Liver (tissue), 6 donors: ENCODE measurements at regions not wholly inside any gene's neighbourhood (a gene's known extent, or its start where the extent isn't known, plus 50 kb on each side); places are given as distances from the start of the nearest gene placed in this dataset.
"Not testable (repeated sequence)": the region's sequence is repeated elsewhere in the genome, so short reads cannot be mapped to it uniquely, and the experiment has no call there.

Source experiments
- DNase-seq: peaks from one replicate; pipeline ENCODE4 v3.0.0-alpha.2; 2017; ENCODE audit warnings: low spot score
- H3K27ac ChIP-seq, 2 donors: one replicate each; pipeline ENCODE4 v1.7.0; 2013; ENCODE audit warnings: inconsistent platforms in 2 of 2, low read length in 2 of 2, control low read depth in 1 of 2, low read depth in 1 of 2, mild to moderate bottlenecking in 1 of 2
- H3K27me3 ChIP-seq, 4 donors: one replicate each; pipeline versions ENCODE4 v1.6.1 to v1.7.0; 2013; ENCODE audit warnings: low read length in 3 of 4, inconsistent platforms in 1 of 4, mild to moderate bottlenecking in 1 of 4, moderate library complexity in 1 of 4; ENCODE audit not compliant: control insufficient read depth in 4 of 4, insufficient read depth in 4 of 4
- H3K36me3 ChIP-seq, 4 donors: one replicate each; pipeline versions ENCODE4 v1.6.1 to v1.7.0; 2013; ENCODE audit warnings: low read length in 3 of 4, mild to moderate bottlenecking in 3 of 4, low read depth in 1 of 4, moderate library complexity in 1 of 4; ENCODE audit not compliant: control insufficient read depth in 4 of 4, insufficient read depth in 3 of 4
- H3K4me1 ChIP-seq, 4 donors: one replicate each; pipeline versions ENCODE4 v1.6.1 to v1.7.0; 2013; ENCODE audit warnings: low read length in 3 of 4, mild to moderate bottlenecking in 3 of 4, moderate library complexity in 1 of 4; ENCODE audit not compliant: control insufficient read depth in 4 of 4, insufficient read depth in 4 of 4
- H3K4me3 ChIP-seq, 3 donors: one replicate each; pipeline versions ENCODE4 v1.6.1 to v1.7.0; 2013; ENCODE audit warnings: low read length in 3 of 3, control low read depth in 1 of 3, low read depth in 1 of 3, mild to moderate bottlenecking in 1 of 3
- H3K9ac ChIP-seq, 2 donors: one replicate each; pipeline ENCODE4 v1.7.0; 2013; ENCODE audit warnings: low read length in 2 of 2, mild to moderate bottlenecking in 2 of 2, moderate library complexity in 2 of 2, control low read depth in 1 of 2, low read depth in 1 of 2
- H3K9me3 ChIP-seq, 4 donors: one replicate each; pipeline versions ENCODE4 v1.6.1 to v1.7.0; 2013; ENCODE audit warnings: low read length in 3 of 4; ENCODE audit not compliant: control insufficient read depth in 4 of 4
- WGBS: extraction: QIAGEN DNeasy Blood & Tissue Kit; methylation state at CpG from one replicate; pipeline ENCODE4 v1.1.7; 2013; 5-methylcytosine and 5-hydroxymethylcytosine counted together
- donor health status: healthy.
- donor health status: healthy.
- donor health status: healthy.

- 67% methylated on average over 6 of the region's 6 CpGs for WGBS
- H3K9me3 ChIP-seq, H3K4me1 ChIP-seq, H3K4me3 ChIP-seq, H3K27me3 ChIP-seq, DNase-seq, H3K36me3 ChIP-seq, H3K27ac ChIP-seq, H3K9ac ChIP-seq: not testable (repeated sequence)
Observed at GRCh38 chr6:57860481-57861315, 543.3 kb downstream of the PRIM2 start.

- not testable (repeated sequence) for H3K9ac ChIP-seq
- WGBS = 52% methylated on average over 3 of the region's 3 CpGs
Observed at GRCh38 chr6:57870083-57870482, 552.7 kb downstream of the PRIM2 start.

GRCh38 chr6:57873424-57873823, 556.0 kb downstream of the PRIM2 start:
- DNase-seq, H3K4me1 ChIP-seq, H3K9me3 ChIP-seq, H3K27me3 ChIP-seq, H3K27ac ChIP-seq, H3K36me3 ChIP-seq, H3K9ac ChIP-seq, H3K4me3 ChIP-seq: not testable (repeated sequence)
- 78% methylated on average over 7 of the region's 7 CpGs for WGBS

More at GRCh38 chr6:57870083-57870482, 552.7 kb downstream of the PRIM2 start:
- not testable (repeated sequence) for H3K27me3 ChIP-seq, H3K4me1 ChIP-seq, H3K27ac ChIP-seq, H3K4me3 ChIP-seq, H3K9me3 ChIP-seq, DNase-seq, H3K36me3 ChIP-seq

- not testable (repeated sequence) for H3K36me3 ChIP-seq, H3K27ac ChIP-seq, H3K9ac ChIP-seq, H3K4me1 ChIP-seq, DNase-seq, H3K9me3 ChIP-seq, H3K4me3 ChIP-seq, H3K27me3 ChIP-seq
- 81% methylated on average over 2 of the region's 2 CpGs for WGBS
Observed at GRCh38 chr6:57876659-57877058, 559.2 kb downstream of the PRIM2 start.

GRCh38 chr6:57877729-57878128, 560.3 kb downstream of the PRIM2 start:
- H3K9ac ChIP-seq, H3K27me3 ChIP-seq, H3K4me1 ChIP-seq, H3K36me3 ChIP-seq, H3K9me3 ChIP-seq, H3K27ac ChIP-seq, H3K4me3 ChIP-seq, DNase-seq: not testable (repeated sequence)
- WGBS = 96% methylated on average over 3 of the region's 3 CpGs

GRCh38 chr6:57878792-57879191, 561.4 kb downstream of the PRIM2 start:
- H3K4me3 ChIP-seq, H3K9me3 ChIP-seq, H3K27me3 ChIP-seq, H3K9ac ChIP-seq, H3K27ac ChIP-seq, H3K36me3 ChIP-seq, DNase-seq, H3K4me1 ChIP-seq: not testable (repeated sequence)
- 86% methylated on average over 1 of the region's 1 CpG for WGBS

- H3K9me3 ChIP-seq, DNase-seq: not testable (repeated sequence)
- WGBS = 82% methylated on average over 5 of the region's 5 CpGs
Observed at GRCh38 chr6:57898850-57899249, 581.4 kb downstream of the PRIM2 start.

GRCh38 chr6:57900687-57901399, 583.4 kb downstream of the PRIM2 start:
- not testable (repeated sequence) for H3K9ac ChIP-seq, DNase-seq, H3K27ac ChIP-seq, H3K4me3 ChIP-seq, H3K36me3 ChIP-seq, H3K9me3 ChIP-seq, H3K27me3 ChIP-seq, H3K4me1 ChIP-seq
- WGBS = 92% methylated on average over 2 of the region's 5 CpGs

More at GRCh38 chr6:57898850-57899249, 581.4 kb downstream of the PRIM2 start:
- H3K4me3 ChIP-seq, H3K27me3 ChIP-seq, H3K4me1 ChIP-seq, H3K9ac ChIP-seq, H3K27ac ChIP-seq, H3K36me3 ChIP-seq: not testable (repeated sequence)
